DOHH2 (cell line): ENCODE measurements at regions not wholly inside any gene's neighbourhood (a gene's known extent, or its start where the extent isn't known, plus 50 kb on each side); places are given as distances from the start of the nearest gene placed in this dataset.

Source experiments
- H3F3A ChIP-seq: fragments of 200-600 bp; sonication (generic), shearing (Covaris generic); 2 replicates; pipeline ENCODE4 v1.6.0; 2016; ENCODE audit warnings: antibody characterized with exemption, mild to moderate bottlenecking; ENCODE audit not compliant: control insufficient read depth, insufficient read depth
- H3K27ac ChIP-seq: fragments of 200-600 bp; sonication (generic); 2 replicates; pipeline ENCODE4 v1.5.1; 2014; ENCODE audit warnings: low read depth, mild to moderate bottlenecking, low read length, moderate library complexity
- H3K27me3 ChIP-seq: fragments of 200-600 bp; sonication (generic); 2 replicates; pipeline ENCODE4 v1.6.1; 2014; ENCODE audit warnings: mild to moderate bottlenecking, low read length, mixed read lengths; ENCODE audit not compliant: control insufficient read depth
- H3K36me3 ChIP-seq: fragments of 200-600 bp; sonication (generic); 2 replicates; pipeline ENCODE4 v1.6.1; 2014; ENCODE audit warnings: mild to moderate bottlenecking, low read length, moderate library complexity, mixed read lengths; ENCODE audit not compliant: control insufficient read depth
- H3K4me1 ChIP-seq: fragments of 200-600 bp; sonication (generic); 2 replicates; pipeline ENCODE4 v1.6.1; 2014; ENCODE audit warnings: mild to moderate bottlenecking, low read length, mixed read lengths; ENCODE audit not compliant: control insufficient read depth
- H3K4me2 ChIP-seq: fragments of 200-600 bp; sonication (generic); 2 replicates; pipeline ENCODE4 v1.6.0; 2014; ENCODE audit warnings: mild to moderate bottlenecking, low read length, moderate library complexity
- H3K4me3 ChIP-seq: fragments of 200-600 bp; sonication (generic); 2 replicates; pipeline ENCODE4 v1.5.1; 2014; ENCODE audit warnings: mild to moderate bottlenecking, low read length, mixed read lengths
- H3K79me2 ChIP-seq: fragments of 200-600 bp; sonication (generic); 2 replicates; pipeline ENCODE4 v1.6.1; 2014; ENCODE audit warnings: mild to moderate bottlenecking, low read length, mixed read lengths; ENCODE audit not compliant: control insufficient read depth
- H3K9me2 ChIP-seq: fragments of 200-600 bp; sonication (generic); replicated peaks from 2 replicates; pipeline ENCODE4 v1.6.1; 2014; ENCODE audit warnings: mild to moderate bottlenecking, low read length, mixed read lengths; ENCODE audit not compliant: control insufficient read depth
- H3K9me3 ChIP-seq: fragments of 200-600 bp; sonication (generic); 2 replicates; pipeline ENCODE4 v1.6.1; 2014; ENCODE audit warnings: antibody characterized with exemption, low read length, mixed read lengths; ENCODE audit not compliant: control insufficient read depth, insufficient read depth
- H4K20me1 ChIP-seq: fragments of 200-600 bp; sonication (generic); 2 replicates; pipeline ENCODE4 v1.6.0; 2014; ENCODE audit warnings: low read depth, mild to moderate bottlenecking, antibody characterized with exemption, low read length, moderate library complexity; ENCODE audit not compliant: control insufficient read depth, insufficient read depth
- CTCF ChIP-seq: fragments of 200-600 bp; sonication (generic); IDR thresholded peaks from one replicate; pipeline ENCODE4 v1.5.1; 2014; ENCODE audit warnings: antibody characterized with exemption, mild to moderate bottlenecking, low read depth, low read length; ENCODE audit not compliant: poor library complexity, severe bottlenecking
- EZH2phosphoT487 ChIP-seq: fragments of 200-600 bp; sonication (generic); IDR thresholded peaks from 2 replicates; pipeline ENCODE4 v1.6.1; 2017; ENCODE audit warnings: borderline replicate concordance, mild to moderate bottlenecking, antibody characterized with exemption, low read length, moderate library complexity, mixed read lengths

- H3K9me3 ChIP-seq, result peaks cover 3% of the 10 kb centered on the region; the same call in 1 of the 2 replicates
- no peaks in the 10 kb centered on the region for H3K79me2 ChIP-seq
- H3K4me1 ChIP-seq, result no peaks in the 10 kb centered on the region
- no peak for TF ChIP-seq CTCF
- no peak for TF ChIP-seq EZH2phosphoT487
- H3K4me2 ChIP-seq, result no peak overlapping the region
- H3K27ac ChIP-seq, result no peak overlapping the region
- H4K20me1 ChIP-seq, result no peaks in the 10 kb centered on the region
- H3K27me3 ChIP-seq, result no peaks in the 10 kb centered on the region
- no peaks in the 10 kb centered on the region for H3K36me3 ChIP-seq
- H3K4me3 ChIP-seq, result no peak overlapping the region
- H3F3A ChIP-seq, result no peaks in the 10 kb centered on the region
- H3K9me2 ChIP-seq, result no peaks in the 10 kb centered on the region
These were observed 886.2 kb upstream of the GHITM start for GRCh38 chr10:83253011-83253671.

- Histone ChIP-seq H3K4me2 (no peak overlapping the region), H3K27me3 (no peaks in the 10 kb centered on the region), H3K4me3 (no peak overlapping the region), H3K9me3 (peaks cover 3% of the 10 kb centered on the region; the same call in 1 of the 2 replicates), H3K36me3 (no peaks in the 10 kb centered on the region), H3K4me1 (no peaks in the 10 kb centered on the region), H3K9me2 (no peaks in the 10 kb centered on the region), H3K27ac (no peak overlapping the region), H4K20me1 (no peaks in the 10 kb centered on the region), H3K79me2 (no peaks in the 10 kb centered on the region), H3F3A (no peaks in the 10 kb centered on the region)
- TF ChIP-seq CTCF (no peak), EZH2phosphoT487 (no peak)
These were observed 884.6 kb upstream of the GHITM start for GRCh38 chr10:83254698-83255097.

GRCh38 chr10:83262434-83262833, 876.9 kb upstream of the GHITM start:
- H3K27me3 ChIP-seq, result no peaks in the 10 kb centered on the region
- H3F3A ChIP-seq, result no peaks in the 10 kb centered on the region
- H4K20me1 ChIP-seq, result no peaks in the 10 kb centered on the region
- H3K9me2 ChIP-seq, result no peaks in the 10 kb centered on the region
- no peaks in the 10 kb centered on the region for H3K9me3 ChIP-seq
- no peak overlapping the region for H3K4me2 ChIP-seq
- H3K27ac ChIP-seq, result no peak overlapping the region
- no peak for TF ChIP-seq CTCF
- no peak for TF ChIP-seq EZH2phosphoT487
- H3K4me1 ChIP-seq, result no peaks in the 10 kb centered on the region
- no peaks in the 10 kb centered on the region for H3K79me2 ChIP-seq
- no peaks in the 10 kb centered on the region for H3K36me3 ChIP-seq
- no peak overlapping the region for H3K4me3 ChIP-seq
